A549 (cell line): ENCODE measurements at regions not wholly inside any gene's neighbourhood (a gene's known extent, or its start where the extent isn't known, plus 50 kb on each side); places are given as distances from the start of the nearest gene placed in this dataset.

Source experiments
- CBX8 ChIP-seq: fragments of 200-600 bp; sonication (generic); IDR thresholded peaks from 2 replicates; pipeline ENCODE4 v1.6.1; 2016
- JUNB ChIP-seq: fragments of >200 bp; sonication (Bioruptor Twin); formaldehyde crosslinking; IDR thresholded peaks from 2 replicates; pipeline ENCODE4 v1.6.1; 2016
- MYC ChIP-seq: IDR thresholded peaks from 2 replicates; pipeline ENCODE4 v1.6.1; 2012; ENCODE audit warnings: mild to moderate bottlenecking, inconsistent platforms, low read length, improper control_type of control experiment, borderline replicate concordance
- POLR2A ChIP-seq: IDR thresholded peaks from 2 replicates; pipeline ENCODE4 v1.6.1; 2012; ENCODE audit warnings: mild to moderate bottlenecking, low read length
- RFX5 ChIP-seq: fragments of 450-650 bp; IDR thresholded peaks from 2 replicates; pipeline ENCODE4 v1.7.1; 2014; ENCODE audit warnings: antibody characterized with exemption, mild to moderate bottlenecking, moderate library complexity
- TF ChIP-seq, protein P1 (sequence below): fragments of >200 bp; sonication (Bioruptor Twin); formaldehyde crosslinking; IDR thresholded peaks from 3 replicates; pipeline ENCODE4 v1.5.1; 2016
- TF ChIP-seq, protein P2 (sequence below): fragments of 200-600 bp; sonication (generic); IDR thresholded peaks from 2 replicates; pipeline ENCODE4 v1.6.1; 2016; ENCODE audit warnings: antibody characterized with exemption, mild to moderate bottlenecking, moderate library complexity

DNA sequence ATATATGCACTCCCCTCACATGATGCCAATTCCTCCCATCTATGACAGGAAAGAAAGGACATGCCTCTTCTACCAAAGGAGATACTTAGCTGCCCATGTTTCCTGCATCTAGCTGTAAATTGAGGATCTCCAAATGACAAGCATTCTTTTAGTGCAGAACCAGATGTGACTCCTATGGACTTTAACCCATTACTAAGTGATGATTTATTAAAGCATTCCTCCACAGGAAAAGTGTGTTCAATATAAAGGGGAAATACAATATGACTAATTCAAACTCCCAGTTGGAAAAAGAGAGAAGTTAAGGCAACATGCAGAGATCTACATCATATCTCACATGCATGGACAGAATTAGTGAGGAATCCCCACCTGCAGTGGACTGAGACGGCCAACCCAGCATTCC lies 221.3 kb downstream of the FAM76B start:
- TF ChIP-seq CBX8 (no peak), RFX5 (no peak), POLR2A (no peak), JUNB (no peak), MYC (no peak)
- TF ChIP-seq, protein P1, sequence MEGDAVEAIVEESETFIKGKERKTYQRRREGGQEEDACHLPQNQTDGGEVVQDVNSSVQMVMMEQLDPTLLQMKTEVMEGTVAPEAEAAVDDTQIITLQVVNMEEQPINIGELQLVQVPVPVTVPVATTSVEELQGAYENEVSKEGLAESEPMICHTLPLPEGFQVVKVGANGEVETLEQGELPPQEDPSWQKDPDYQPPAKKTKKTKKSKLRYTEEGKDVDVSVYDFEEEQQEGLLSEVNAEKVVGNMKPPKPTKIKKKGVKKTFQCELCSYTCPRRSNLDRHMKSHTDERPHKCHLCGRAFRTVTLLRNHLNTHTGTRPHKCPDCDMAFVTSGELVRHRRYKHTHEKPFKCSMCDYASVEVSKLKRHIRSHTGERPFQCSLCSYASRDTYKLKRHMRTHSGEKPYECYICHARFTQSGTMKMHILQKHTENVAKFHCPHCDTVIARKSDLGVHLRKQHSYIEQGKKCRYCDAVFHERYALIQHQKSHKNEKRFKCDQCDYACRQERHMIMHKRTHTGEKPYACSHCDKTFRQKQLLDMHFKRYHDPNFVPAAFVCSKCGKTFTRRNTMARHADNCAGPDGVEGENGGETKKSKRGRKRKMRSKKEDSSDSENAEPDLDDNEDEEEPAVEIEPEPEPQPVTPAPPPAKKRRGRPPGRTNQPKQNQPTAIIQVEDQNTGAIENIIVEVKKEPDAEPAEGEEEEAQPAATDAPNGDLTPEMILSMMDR: no peak
- TF ChIP-seq, protein P2, sequence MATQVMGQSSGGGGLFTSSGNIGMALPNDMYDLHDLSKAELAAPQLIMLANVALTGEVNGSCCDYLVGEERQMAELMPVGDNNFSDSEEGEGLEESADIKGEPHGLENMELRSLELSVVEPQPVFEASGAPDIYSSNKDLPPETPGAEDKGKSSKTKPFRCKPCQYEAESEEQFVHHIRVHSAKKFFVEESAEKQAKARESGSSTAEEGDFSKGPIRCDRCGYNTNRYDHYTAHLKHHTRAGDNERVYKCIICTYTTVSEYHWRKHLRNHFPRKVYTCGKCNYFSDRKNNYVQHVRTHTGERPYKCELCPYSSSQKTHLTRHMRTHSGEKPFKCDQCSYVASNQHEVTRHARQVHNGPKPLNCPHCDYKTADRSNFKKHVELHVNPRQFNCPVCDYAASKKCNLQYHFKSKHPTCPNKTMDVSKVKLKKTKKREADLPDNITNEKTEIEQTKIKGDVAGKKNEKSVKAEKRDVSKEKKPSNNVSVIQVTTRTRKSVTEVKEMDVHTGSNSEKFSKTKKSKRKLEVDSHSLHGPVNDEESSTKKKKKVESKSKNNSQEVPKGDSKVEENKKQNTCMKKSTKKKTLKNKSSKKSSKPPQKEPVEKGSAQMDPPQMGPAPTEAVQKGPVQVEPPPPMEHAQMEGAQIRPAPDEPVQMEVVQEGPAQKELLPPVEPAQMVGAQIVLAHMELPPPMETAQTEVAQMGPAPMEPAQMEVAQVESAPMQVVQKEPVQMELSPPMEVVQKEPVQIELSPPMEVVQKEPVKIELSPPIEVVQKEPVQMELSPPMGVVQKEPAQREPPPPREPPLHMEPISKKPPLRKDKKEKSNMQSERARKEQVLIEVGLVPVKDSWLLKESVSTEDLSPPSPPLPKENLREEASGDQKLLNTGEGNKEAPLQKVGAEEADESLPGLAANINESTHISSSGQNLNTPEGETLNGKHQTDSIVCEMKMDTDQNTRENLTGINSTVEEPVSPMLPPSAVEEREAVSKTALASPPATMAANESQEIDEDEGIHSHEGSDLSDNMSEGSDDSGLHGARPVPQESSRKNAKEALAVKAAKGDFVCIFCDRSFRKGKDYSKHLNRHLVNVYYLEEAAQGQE: no peak
